Mesendoderm (in vitro differentiated cells): ENCODE measurements at regions not wholly inside any gene's neighbourhood (a gene's known extent, or its start where the extent isn't known, plus 50 kb on each side); places are given as distances from the start of the nearest gene placed in this dataset.

Experiments used
- DNase-seq: peaks from one replicate; pipeline ENCODE4 v3.0.0; 2013
- H2AK5ac ChIP-seq: 2 replicates; pipeline ENCODE4 v1.6.1; 2013; ENCODE audit warnings: low read length, inconsistent platforms
- H2BK120ac ChIP-seq: 2 replicates; pipeline ENCODE4 v1.6.1; 2013; ENCODE audit warnings: low read depth, mild to moderate bottlenecking, low read length, moderate library complexity, mixed read lengths
- H2BK15ac ChIP-seq: replicated peaks from 2 replicates; pipeline ENCODE4 v1.6.1; 2013; ENCODE audit warnings: low read depth, mild to moderate bottlenecking, moderate library complexity
- H2BK5ac ChIP-seq: 2 replicates; pipeline ENCODE4 v1.6.1; 2013; ENCODE audit warnings: low read length, inconsistent platforms
- H3K18ac ChIP-seq: 2 replicates; pipeline ENCODE4 v1.6.1; 2013; ENCODE audit warnings: mild to moderate bottlenecking, low read length, mixed read lengths
- H3K23ac ChIP-seq: one replicate; pipeline ENCODE4 v1.6.1; 2013; ENCODE audit warnings: low read length
- H3K27ac ChIP-seq: 2 replicates; pipeline ENCODE4 v1.5.1; 2013; ENCODE audit warnings: low read depth, mild to moderate bottlenecking, inconsistent platforms, low read length, moderate library complexity
- H3K27me3 ChIP-seq: 2 replicates; pipeline ENCODE4 v1.6.1; 2013; ENCODE audit warnings: low read length, control low read depth, mild to moderate bottlenecking, inconsistent platforms; ENCODE audit not compliant: insufficient read depth, poor library complexity
- H3K36me3 ChIP-seq: 2 replicates; pipeline ENCODE4 v1.6.1; 2013; ENCODE audit warnings: low read length, inconsistent platforms; ENCODE audit not compliant: control insufficient read depth, insufficient read depth
- H3K4ac ChIP-seq: one replicate; pipeline ENCODE4 v1.6.1; 2013; ENCODE audit warnings: low read depth, mild to moderate bottlenecking, low read length, moderate library complexity
- H3K4me1 ChIP-seq: 2 replicates; pipeline ENCODE4 v1.6.1; 2013; ENCODE audit warnings: low read depth, low read length, inconsistent platforms; ENCODE audit not compliant: control insufficient read depth
- H3K4me2 ChIP-seq: 2 replicates; pipeline ENCODE4 v1.6.1; 2013; ENCODE audit warnings: low read length
- H3K4me3 ChIP-seq: 2 replicates; pipeline ENCODE4 v1.5.1; 2013; ENCODE audit warnings: mild to moderate bottlenecking, low read length
- H3K56ac ChIP-seq: one replicate; pipeline ENCODE4 v1.6.1; 2013; ENCODE audit warnings: low read length
- H3K79me1 ChIP-seq: 2 replicates; pipeline ENCODE4 v1.6.1; 2013; ENCODE audit warnings: low read length, inconsistent platforms
- H3K79me2 ChIP-seq: 2 replicates; pipeline ENCODE4 v1.6.1; 2013; ENCODE audit warnings: mild to moderate bottlenecking, low read length; ENCODE audit not compliant: control insufficient read depth, insufficient read depth
- H3K9ac ChIP-seq: 2 replicates; pipeline ENCODE4 v1.6.1; 2013; ENCODE audit warnings: low read length, inconsistent platforms
- H4K5ac ChIP-seq: one replicate; pipeline ENCODE4 v1.6.1; 2013; ENCODE audit warnings: low read length
- H4K8ac ChIP-seq: one replicate; pipeline ENCODE4 v1.6.1; 2013; ENCODE audit warnings: low read depth, mild to moderate bottlenecking, control low read depth, low read length, moderate library complexity
- WGBS: extraction: QIAGEN DNeasy Blood & Tissue Kit; methylation state at CpG from one replicate; pipeline ENCODE4 v1.1.7; 2013; ENCODE audit warnings: low lambda C conversion rate, missing lambda C conversion rate; ENCODE audit not compliant: insufficient coverage; ENCODE audit errors: extremely low coverage; 5-methylcytosine and 5-hydroxymethylcytosine counted together

GRCh38 chr2:39947294-39948015, 168.4 kb upstream of the THUMPD2 start:
- Histone ChIP-seq H3K36me3 (no peaks in the 10 kb centered on the region), H3K79me1 (no peaks in the 10 kb centered on the region), H3K4ac (no peak overlapping the region), H2BK5ac (no peak overlapping the region), H4K5ac (no peak overlapping the region), H3K23ac (no peak overlapping the region), H2BK120ac (no peak overlapping the region), H3K4me2 (no peak overlapping the region), H3K27ac (no peak overlapping the region), H4K8ac (no peak overlapping the region), H3K18ac (no peak overlapping the region), H2BK15ac (no peak overlapping the region), H3K4me3 (no peak overlapping the region), H2AK5ac (no peak overlapping the region), H3K4me1 (no peaks in the 10 kb centered on the region), H3K9ac (no peak overlapping the region), H3K27me3 (no peaks in the 10 kb centered on the region), H3K79me2 (no peaks in the 10 kb centered on the region), H3K56ac (no peak overlapping the region)
- no peak for DNase-seq
- no CpG with 5 or more reads among the region's 2 CpGs for WGBS

DNA sequence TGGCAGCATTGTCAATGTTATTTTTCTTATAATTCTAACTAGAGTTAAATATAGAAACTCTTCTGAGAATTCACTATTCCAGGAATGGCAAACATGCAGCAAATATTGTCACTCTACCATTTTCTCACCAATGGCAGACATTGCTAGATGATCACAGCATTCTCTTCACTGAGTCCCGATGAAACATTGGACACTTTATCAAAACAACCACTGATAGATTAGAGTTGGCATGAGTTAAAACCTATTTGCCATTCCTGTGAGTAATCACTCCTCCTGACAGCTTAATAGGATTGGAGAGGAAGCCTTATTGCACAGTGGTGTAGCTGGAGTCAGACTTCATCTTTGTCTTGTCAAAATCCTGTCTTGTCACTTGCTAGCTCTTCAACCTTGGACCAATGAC, 163.9 kb upstream of the THUMPD2 start:
- Histone ChIP-seq H3K4me3 (no peak overlapping the region), H3K18ac (no peak overlapping the region), H3K9ac (no peak overlapping the region), H4K5ac (no peak overlapping the region), H3K23ac (no peak overlapping the region), H4K8ac (no peak overlapping the region), H3K79me2 (no peaks in the 10 kb centered on the region), H3K56ac (no peak overlapping the region), H3K36me3 (no peaks in the 10 kb centered on the region), H3K27ac (no peak overlapping the region), H2BK120ac (no peak overlapping the region), H3K4me1 (no peaks in the 10 kb centered on the region), H2BK15ac (no peak overlapping the region), H3K79me1 (no peaks in the 10 kb centered on the region), H2BK5ac (no peak overlapping the region), H2AK5ac (no peak overlapping the region), H3K4me2 (no peak overlapping the region), H3K4ac (no peak overlapping the region), H3K27me3 (no peaks in the 10 kb centered on the region)
- no peak for DNase-seq
- no CpG with 5 or more reads among the region's 1 CpG for WGBS

- whole genome bisulfite sequencing, result no CpG with 5 or more reads among the region's 4 CpGs
- Histone ChIP-seq H3K27me3 (no peaks in the 10 kb centered on the region), H3K4me3 (no peak overlapping the region), H2BK120ac (no peak overlapping the region), H4K5ac (no peak overlapping the region), H4K8ac (no peak overlapping the region), H3K36me3 (no peaks in the 10 kb centered on the region), H3K56ac (no peak overlapping the region), H3K79me2 (no peaks in the 10 kb centered on the region), H2AK5ac (no peak overlapping the region), H3K4me1 (no peaks in the 10 kb centered on the region), H2BK5ac (no peak overlapping the region), H3K18ac (no peak overlapping the region), H3K4ac (no peak overlapping the region), H3K9ac (no peak overlapping the region), H3K23ac (no peak overlapping the region), H3K27ac (no peak overlapping the region), H3K79me1 (no peaks in the 10 kb centered on the region), H2BK15ac (no peak overlapping the region), H3K4me2 (no peak overlapping the region)
- DNase-seq, result peak; percentile 41
Observed at GRCh38 chr2:39938035-39938835, 159.2 kb upstream of the THUMPD2 start.

- Histone ChIP-seq H3K4me3 (no peak overlapping the region), H3K4me2 (no peak overlapping the region), H3K27me3 (no peaks in the 10 kb centered on the region), H3K23ac (no peak overlapping the region), H3K9ac (no peak overlapping the region), H2BK15ac (no peak overlapping the region), H2BK5ac (no peak overlapping the region), H3K79me1 (no peaks in the 10 kb centered on the region), H2BK120ac (no peak overlapping the region), H3K4ac (no peak overlapping the region), H4K5ac (no peak overlapping the region), H3K36me3 (no peaks in the 10 kb centered on the region), H3K18ac (no peak overlapping the region), H3K4me1 (no peaks in the 10 kb centered on the region), H3K79me2 (no peaks in the 10 kb centered on the region), H4K8ac (no peak overlapping the region), H3K27ac (no peak overlapping the region), H3K56ac (no peak overlapping the region), H2AK5ac (no peak overlapping the region)
- DNase-seq, result no peak
- no CpG with 5 or more reads among the region's 3 CpGs for WGBS
Observed at GRCh38 chr2:39937621-39938020, 158.6 kb upstream of the THUMPD2 start.

DNA sequence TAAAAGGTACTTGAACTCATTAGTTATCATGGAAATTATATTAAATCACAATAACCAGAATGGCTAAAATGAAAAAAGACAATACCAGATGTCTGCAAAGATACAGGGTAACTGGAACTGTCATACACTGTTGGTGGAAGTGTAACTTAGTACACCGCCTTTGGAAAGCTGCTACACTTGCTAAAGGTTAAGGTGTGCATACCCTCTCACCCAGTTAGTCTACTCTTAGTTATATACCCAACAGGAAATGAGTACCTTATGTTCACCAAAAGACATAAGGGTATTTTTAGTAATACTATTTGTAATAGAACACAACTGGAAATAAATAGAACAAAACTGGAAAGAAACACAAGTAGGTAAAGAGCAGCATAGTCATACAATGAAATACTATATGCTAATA, 155.8 kb upstream of the THUMPD2 start:
- no peak overlapping the region for H3K27ac ChIP-seq
- H3K9ac ChIP-seq, result no peak overlapping the region
- no peak overlapping the region for H4K8ac ChIP-seq
- H3K23ac ChIP-seq, result no peak overlapping the region
- no peak overlapping the region for H3K4me3 ChIP-seq
- no peak overlapping the region for H2AK5ac ChIP-seq
- no peak overlapping the region for H2BK15ac ChIP-seq
- WGBS, result no CpG with 5 or more reads among the region's 1 CpG
- no peak overlapping the region for H3K18ac ChIP-seq
- no peaks in the 10 kb centered on the region for H3K27me3 ChIP-seq
- H3K79me1 ChIP-seq, result no peaks in the 10 kb centered on the region
- no peak overlapping the region for H4K5ac ChIP-seq
- no peaks in the 10 kb centered on the region for H3K79me2 ChIP-seq
- H3K36me3 ChIP-seq, result no peaks in the 10 kb centered on the region
- H3K4me2 ChIP-seq, result no peak overlapping the region
- H2BK120ac ChIP-seq, result no peak overlapping the region
- H2BK5ac ChIP-seq, result no peak overlapping the region
- DNase-seq, result no peak
- no peak overlapping the region for H3K4ac ChIP-seq
- no peak overlapping the region for H3K56ac ChIP-seq
- H3K4me1 ChIP-seq, result no peaks in the 10 kb centered on the region
